ENCODE measurements at regions not wholly inside any gene's neighbourhood (a gene's known extent, or its start where the extent isn't known, plus 50 kb on each side); places are given as distances from the start of the nearest gene placed in this dataset.
"Not testable (repeated sequence)": the region's sequence is repeated elsewhere in the genome, so short reads cannot be mapped to it uniquely, and the experiment has no call there.

DNA sequence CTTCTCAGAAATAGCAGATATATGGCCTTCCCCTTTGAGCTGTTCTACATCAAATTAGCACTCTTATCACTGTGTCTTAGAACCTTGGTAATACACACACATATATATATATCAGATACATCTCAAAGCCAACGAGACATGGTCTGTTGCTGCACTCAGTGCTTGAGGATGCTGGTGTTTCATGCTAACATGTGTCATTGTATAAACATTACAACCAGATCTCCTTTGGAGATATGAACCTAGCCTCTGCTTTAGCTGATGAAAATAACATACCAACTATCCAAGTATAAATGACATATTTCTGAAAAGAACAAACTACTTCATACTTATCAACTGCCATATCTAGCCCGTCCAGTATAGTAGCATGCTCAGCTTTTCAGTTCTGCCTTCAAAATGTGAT, 226.7 kb upstream of the HNRNPA3 start:
- Mint-ChIP-seq H3K4me1 (no peaks in the 10 kb centered on the region), H3K27ac (no peak overlapping the region), H3K9me3 (no peaks in the 10 kb centered on the region), H3K36me3 (ENCODE audit: low read depth) (no peaks in the 10 kb centered on the region), H3K27me3 (peaks cover 21% of the 10 kb centered on the region), H3K4me3 (no peak overlapping the region)
- ATAC-seq (replicated peaks) = no peak

DNA sequence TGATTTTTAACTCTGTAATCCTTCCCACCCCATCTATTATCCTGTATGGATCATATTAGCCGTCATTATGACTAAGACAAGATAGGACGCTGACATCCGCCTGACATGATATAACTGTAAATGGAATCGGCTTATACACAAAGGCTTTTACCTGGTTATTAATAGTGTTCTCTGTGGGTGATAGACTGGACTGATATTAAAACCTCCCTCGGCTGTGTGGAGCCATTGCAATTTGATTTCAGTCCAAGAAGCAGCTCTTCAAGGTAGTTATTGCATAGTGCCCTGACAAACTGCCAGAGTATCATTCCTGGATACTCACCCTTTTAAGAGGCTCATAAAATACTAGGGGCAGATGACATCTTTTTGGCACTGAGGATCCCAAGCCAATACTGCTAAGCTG, 226.1 kb upstream of the HNRNPA3 start:
- Mint-ChIP-seq H3K27ac (no peak overlapping the region), H3K9me3 (peaks cover 2% of the 10 kb centered on the region), H3K36me3 (ENCODE audit: low read depth) (no peaks in the 10 kb centered on the region), H3K4me3 (no peak overlapping the region), H3K27me3 (peaks cover 25% of the 10 kb centered on the region), H3K4me1 (no peaks in the 10 kb centered on the region)
- ATAC-seq (replicated peaks) = no peak

DNA sequence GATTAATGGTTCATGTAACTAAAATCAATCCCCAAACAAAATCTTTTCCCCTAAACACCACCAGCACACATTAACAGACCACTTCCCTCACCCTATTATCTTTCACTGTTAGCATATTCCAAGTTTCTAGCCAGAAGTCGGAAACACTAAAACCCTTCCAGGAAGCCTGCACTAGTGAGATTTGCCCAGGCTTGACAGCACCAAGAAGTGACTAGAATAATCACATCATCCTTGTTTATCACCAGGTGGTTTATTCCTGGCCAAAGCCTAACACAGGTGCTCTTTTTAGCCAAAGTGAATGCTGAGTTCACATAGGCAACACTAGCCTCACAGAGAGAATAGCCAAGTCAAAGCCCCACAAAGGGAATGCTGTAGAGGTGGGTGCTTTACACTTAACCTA, 221.2 kb upstream of the HNRNPA3 start:
- peaks cover 3% of the 10 kb centered on the region for H3K9me3 Mint-ChIP-seq
- ATAC-seq (replicated peaks) = no peak
- no peaks in the 10 kb centered on the region for H3K36me3 Mint-ChIP-seq (ENCODE audit: low read depth)
- no peak overlapping the region for H3K27ac Mint-ChIP-seq
- peaks cover 11% of the 10 kb centered on the region for H3K27me3 Mint-ChIP-seq
- no peaks in the 10 kb centered on the region for H3K4me1 Mint-ChIP-seq
- no peak overlapping the region for H3K4me3 Mint-ChIP-seq

DNA sequence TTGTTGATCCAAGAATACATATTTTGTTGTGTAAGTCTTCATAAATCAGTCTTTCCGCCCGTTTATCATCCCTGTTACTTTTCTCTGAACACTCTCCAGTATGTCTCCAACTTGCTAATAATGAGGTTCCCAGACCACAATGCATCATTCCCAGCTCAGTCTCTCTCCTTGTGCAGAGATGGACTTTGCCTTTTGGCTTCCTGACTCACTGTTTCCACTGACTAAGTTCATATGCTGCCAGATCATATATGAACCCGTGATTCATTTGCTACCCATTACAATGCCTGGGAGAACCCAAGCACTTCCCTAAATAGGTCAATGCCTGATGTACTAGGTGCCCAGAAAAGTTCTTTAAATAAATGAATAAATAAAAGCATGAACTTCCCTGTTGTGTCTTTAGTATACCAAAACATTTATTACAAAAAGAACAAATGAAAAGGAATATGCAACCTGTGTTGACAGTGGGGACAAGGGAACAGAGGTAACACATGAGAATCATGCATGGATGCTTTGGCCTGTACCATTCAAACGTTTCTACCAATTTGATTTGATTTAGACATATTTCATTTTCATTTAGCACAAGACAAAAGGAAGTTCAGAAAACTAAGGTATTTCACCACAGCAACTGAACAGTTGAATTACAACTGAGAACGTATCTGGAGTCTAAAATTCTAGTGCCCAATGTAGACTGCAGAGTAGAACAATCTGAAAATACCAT, 215.4 kb upstream of the HNRNPA3 start:
- peaks cover 8% of the 10 kb centered on the region for H3K27me3 Mint-ChIP-seq
- no peaks in the 10 kb centered on the region for H3K36me3 Mint-ChIP-seq (ENCODE audit: low read depth)
- no peaks in the 10 kb centered on the region for H3K9me3 Mint-ChIP-seq
- H3K27ac Mint-ChIP-seq = peak overlapping the region; percentile 47
- H3K4me3 Mint-ChIP-seq = peak overlapping the region; percentile 0
- peaks cover 12% of the 10 kb centered on the region for H3K4me1 Mint-ChIP-seq
- ATAC-seq (replicated peaks) = peak; percentile 93

DNA sequence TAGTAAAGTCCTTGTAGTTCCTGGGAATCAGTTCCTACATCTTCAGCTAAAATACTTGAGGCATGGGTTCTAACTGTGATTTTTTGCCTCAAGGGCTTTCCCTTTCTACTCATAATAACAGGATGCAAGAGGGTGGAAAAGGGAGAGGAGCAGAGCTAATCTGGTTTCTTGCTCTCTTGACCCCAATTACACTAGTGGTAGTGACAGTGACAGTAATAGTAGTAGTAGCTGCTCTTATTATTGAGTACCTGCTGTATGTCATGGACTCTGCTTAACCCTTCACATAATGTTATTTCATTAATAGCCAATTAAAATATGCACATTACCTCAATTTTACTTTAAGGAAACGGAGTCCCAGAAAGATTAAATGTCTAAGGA, 214.8 kb upstream of the HNRNPA3 start:
- no peak overlapping the region for H3K4me3 Mint-ChIP-seq
- H3K27ac Mint-ChIP-seq = no peak overlapping the region
- peaks cover 12% of the 10 kb centered on the region for H3K4me1 Mint-ChIP-seq
- peaks cover 8% of the 10 kb centered on the region for H3K27me3 Mint-ChIP-seq
- H3K9me3 Mint-ChIP-seq = no peaks in the 10 kb centered on the region
- H3K36me3 Mint-ChIP-seq (ENCODE audit: low read depth) = no peaks in the 10 kb centered on the region
- ATAC-seq (replicated peaks) = peak; percentile 33

DNA sequence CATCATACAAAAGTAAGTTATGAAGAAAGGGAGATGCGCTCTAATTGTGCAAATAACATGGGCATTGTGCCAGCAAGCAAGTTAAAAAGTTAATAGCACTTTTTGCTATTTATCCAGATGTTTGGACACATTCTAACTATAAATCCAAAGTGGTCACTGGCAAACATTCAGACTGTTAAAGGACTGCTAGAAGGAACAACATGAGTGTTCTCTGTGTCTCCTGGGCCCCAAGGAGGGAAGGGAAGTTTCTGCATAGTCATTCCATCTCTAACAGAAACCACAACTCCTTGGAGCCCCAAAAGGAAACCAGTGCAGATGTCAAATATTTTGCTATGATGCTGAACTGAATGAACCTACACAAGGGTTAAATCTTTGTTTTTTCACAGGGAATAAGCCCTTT, 213.3 kb upstream of the HNRNPA3 start:
- H3K36me3 Mint-ChIP-seq (ENCODE audit: low read depth) = no peaks in the 10 kb centered on the region
- peaks cover 12% of the 10 kb centered on the region for H3K4me1 Mint-ChIP-seq
- H3K9me3 Mint-ChIP-seq = no peaks in the 10 kb centered on the region
- no peak overlapping the region for H3K27ac Mint-ChIP-seq
- peaks cover 8% of the 10 kb centered on the region for H3K27me3 Mint-ChIP-seq
- no peak overlapping the region for H3K4me3 Mint-ChIP-seq
- ATAC-seq (replicated peaks) = peak; percentile 43

DNA sequence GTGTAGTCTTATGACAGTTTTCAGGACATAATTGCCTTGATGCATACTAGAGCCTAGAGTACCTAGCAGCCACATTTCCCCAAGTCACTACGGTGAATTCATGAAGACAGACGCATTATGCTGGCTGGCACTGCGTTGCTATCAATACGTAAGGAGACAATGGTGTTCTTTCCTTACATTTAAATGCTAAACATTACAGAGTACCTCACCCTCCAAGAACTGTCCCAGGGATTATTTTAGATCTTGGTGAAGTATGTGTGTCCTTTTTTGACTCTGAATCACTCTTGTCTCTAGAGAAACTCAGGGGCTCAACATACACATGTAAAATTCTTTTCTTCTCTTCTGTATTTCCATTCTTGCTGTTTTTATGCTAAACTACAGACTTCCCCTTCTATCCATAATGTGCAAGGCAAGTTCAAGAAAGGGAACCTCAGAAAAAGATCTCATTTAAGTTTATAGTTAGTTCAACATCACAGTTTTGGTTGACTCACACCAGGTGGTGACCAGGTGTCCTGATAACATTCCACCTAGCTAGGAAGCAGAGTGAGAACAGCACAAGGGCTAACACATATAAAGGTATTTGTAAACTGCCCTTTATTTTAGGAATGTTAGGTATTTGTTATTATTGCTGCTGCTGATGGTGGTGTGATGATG, 212.4 kb upstream of the HNRNPA3 start:
- H3K27me3 Mint-ChIP-seq = peaks cover 8% of the 10 kb centered on the region
- no peak overlapping the region for H3K27ac Mint-ChIP-seq
- H3K36me3 Mint-ChIP-seq (ENCODE audit: low read depth) = no peaks in the 10 kb centered on the region
- no peaks in the 10 kb centered on the region for H3K9me3 Mint-ChIP-seq
- H3K4me3 Mint-ChIP-seq = no peak overlapping the region
- ATAC-seq (replicated peaks) = no peak
- peaks cover 12% of the 10 kb centered on the region for H3K4me1 Mint-ChIP-seq

DNA sequence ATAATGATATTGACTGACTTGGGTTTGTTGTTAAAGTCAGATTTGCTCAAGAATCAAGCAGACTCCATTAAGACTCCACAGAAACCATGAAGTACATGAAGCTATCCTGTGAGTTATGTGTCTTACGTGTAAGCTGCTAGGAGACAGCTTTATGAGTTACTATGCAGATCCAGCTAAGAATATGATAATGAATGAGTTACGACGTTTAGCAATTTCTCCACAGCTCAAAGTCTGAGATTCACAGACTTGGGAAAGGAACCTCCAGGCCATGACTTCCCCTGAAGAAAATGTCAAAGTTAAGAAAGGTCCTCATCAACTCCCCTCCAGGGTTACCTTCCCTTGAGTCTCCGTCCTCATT, 211.9 kb upstream of the HNRNPA3 start:
- no peaks in the 10 kb centered on the region for H3K36me3 Mint-ChIP-seq (ENCODE audit: low read depth)

DNA sequence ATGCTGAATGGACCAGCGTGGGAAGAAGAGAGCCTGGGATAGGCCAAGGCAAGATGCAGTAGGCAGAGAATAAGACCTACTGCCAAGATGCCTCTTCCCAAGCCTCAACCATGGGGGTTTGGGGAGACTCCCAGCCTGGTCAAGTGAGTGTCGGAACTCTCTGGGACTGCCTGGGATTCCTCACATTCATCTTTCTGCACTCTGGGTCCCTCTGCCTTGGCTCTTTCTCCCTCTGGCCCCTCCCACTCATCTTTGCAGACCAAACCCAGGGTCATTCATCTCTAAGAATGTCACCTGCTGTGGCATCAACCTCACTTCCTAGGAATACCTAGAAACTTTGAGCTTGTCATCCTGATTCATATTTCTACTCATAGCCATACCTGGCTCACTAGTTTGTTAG, 211.3 kb upstream of the HNRNPA3 start:
- peaks cover 10% of the 10 kb centered on the region for H3K27me3 Mint-ChIP-seq
- H3K9me3 Mint-ChIP-seq = no peaks in the 10 kb centered on the region
- ATAC-seq (replicated peaks) = no peak
- H3K4me1 Mint-ChIP-seq = peaks cover 12% of the 10 kb centered on the region
- no peaks in the 10 kb centered on the region for H3K36me3 Mint-ChIP-seq (ENCODE audit: low read depth)
- no peak overlapping the region for H3K4me3 Mint-ChIP-seq
- H3K27ac Mint-ChIP-seq = no peak overlapping the region

More for the DNA sequence above, 211.9 kb upstream of the HNRNPA3 start:
- H3K4me1 Mint-ChIP-seq = peaks cover 12% of the 10 kb centered on the region
- no peak overlapping the region for H3K4me3 Mint-ChIP-seq
- no peak overlapping the region for H3K27ac Mint-ChIP-seq
- H3K27me3 Mint-ChIP-seq = peaks cover 8% of the 10 kb centered on the region
- H3K9me3 Mint-ChIP-seq = no peaks in the 10 kb centered on the region
- ATAC-seq (replicated peaks) = no peak

DNA sequence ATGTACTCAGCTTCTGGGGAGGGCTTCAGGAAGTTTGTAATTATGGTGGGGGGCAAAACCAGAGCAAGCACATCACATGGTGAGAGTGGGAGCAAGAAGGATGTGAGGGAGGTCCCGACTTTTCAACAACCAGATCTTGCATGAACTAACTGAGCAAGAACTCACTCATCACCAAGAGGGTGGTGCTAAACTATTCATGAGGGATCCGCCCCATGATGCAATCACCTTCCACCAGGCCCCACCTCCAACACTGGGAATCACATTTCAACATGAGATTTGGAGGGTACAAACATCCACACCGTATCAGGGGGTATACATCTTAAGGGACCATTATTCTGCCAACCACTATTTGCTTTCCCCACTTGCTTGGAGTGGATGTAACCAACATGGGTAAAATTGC, 209.6 kb upstream of the HNRNPA3 start:
- H3K9me3 Mint-ChIP-seq = no peaks in the 10 kb centered on the region
- peaks cover 7% of the 10 kb centered on the region for H3K4me1 Mint-ChIP-seq
- no peak for ATAC-seq (replicated peaks)
- H3K27me3 Mint-ChIP-seq = peaks cover 17% of the 10 kb centered on the region
- no peaks in the 10 kb centered on the region for H3K36me3 Mint-ChIP-seq (ENCODE audit: low read depth)
- no peak overlapping the region for H3K27ac Mint-ChIP-seq
- H3K4me3 Mint-ChIP-seq = no peak overlapping the region

DNA sequence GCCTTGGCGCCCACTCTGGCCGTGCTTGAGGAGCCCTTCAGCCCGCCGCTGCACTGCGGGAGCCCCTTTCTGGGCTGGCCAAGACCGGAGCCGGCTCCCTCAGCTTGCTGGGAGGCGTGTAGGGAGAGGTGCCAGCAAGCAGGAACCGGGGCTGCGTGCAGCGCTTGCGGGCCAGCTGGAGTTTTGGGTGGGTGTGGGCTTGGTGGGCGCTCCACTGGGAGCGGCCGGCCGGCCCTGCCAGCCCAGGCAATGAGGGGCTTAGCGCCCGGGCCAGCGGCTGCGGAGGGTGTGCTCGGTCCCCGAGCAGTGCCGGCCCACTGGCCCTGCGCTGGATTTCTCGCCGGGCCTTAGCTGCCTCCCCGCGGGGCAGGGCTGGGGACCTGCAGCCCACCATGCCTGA, 204.9 kb upstream of the HNRNPA3 start:
- not testable (repeated sequence) for ATAC-seq (replicated peaks); H3K9me3 Mint-ChIP-seq; H3K4me1 Mint-ChIP-seq; H3K27ac Mint-ChIP-seq; H3K36me3 Mint-ChIP-seq (ENCODE audit: low read depth); H3K4me3 Mint-ChIP-seq
- peaks cover 18% of the 10 kb centered on the region for H3K27me3 Mint-ChIP-seq

DNA sequence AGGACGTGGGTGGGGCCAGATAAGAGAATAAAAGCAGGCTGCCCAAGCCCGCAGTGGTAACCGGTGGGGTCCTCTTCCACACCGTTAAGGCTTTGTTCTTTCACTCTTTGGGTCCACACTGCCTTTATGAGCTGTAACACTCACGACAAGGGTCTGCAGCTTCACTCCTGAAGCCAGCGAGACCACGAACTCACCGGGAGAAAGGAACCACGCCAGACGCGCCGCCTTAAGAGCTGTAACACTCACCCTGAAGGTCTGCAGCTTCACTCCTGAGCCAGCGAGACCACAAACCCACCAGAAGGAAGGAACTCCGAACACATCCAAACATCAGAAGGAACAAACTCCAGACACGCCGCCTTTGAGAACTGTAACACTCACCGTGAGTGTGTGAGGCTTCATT, 203.9 kb upstream of the HNRNPA3 start:
- H3K36me3 Mint-ChIP-seq (ENCODE audit: low read depth); H3K4me1 Mint-ChIP-seq; H3K9me3 Mint-ChIP-seq; H3K27ac Mint-ChIP-seq; ATAC-seq (replicated peaks): not testable (repeated sequence)
- peak overlapping the region; percentile 14 for H3K4me3 Mint-ChIP-seq
- H3K27me3 Mint-ChIP-seq = peaks cover 18% of the 10 kb centered on the region

DNA sequence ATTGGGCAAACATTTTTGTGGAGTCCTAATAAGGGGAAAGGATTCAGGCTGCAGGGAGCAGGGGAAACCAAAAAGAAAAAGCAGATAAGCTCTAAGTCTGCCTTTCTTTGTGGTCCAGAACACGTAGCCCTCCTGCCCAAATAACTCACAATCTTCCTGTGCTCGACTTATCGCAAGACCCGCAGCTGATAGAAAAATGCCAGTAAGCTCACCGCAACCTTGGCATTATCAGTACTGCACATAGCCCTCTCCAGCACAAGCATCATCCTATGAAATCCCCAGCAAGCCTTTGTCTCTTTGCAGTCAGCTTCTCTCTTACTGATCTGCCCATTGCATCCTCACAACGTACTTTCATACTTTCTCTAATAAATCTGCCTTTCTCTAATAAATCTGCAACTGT, 202.4 kb upstream of the HNRNPA3 start:
- H3K9me3 Mint-ChIP-seq = no peaks in the 10 kb centered on the region
- H3K27ac Mint-ChIP-seq = no peak overlapping the region
- H3K4me1 Mint-ChIP-seq = no peaks in the 10 kb centered on the region
- ATAC-seq (replicated peaks) = no peak
- H3K4me3 Mint-ChIP-seq = no peak overlapping the region
- peaks cover 18% of the 10 kb centered on the region for H3K27me3 Mint-ChIP-seq
- no peaks in the 10 kb centered on the region for H3K36me3 Mint-ChIP-seq (ENCODE audit: low read depth)

DNA sequence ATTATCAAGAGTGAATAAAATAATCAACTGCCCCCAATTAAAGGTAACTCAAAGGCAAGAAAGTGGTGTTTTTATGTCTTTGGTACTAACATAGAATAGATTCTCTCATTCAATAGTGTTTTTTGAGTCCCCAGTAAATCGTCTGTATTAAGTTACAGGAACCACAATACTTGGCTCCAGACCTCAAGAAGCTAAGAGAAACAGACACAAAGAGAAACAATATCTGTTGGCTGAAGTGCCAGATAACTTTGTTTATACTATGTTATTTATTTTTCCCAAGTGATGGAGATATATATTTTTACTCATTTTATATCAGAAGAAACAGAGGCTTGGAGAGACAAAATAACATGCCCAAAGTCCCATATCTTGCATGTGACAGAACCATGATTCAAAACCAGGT, 201.7 kb upstream of the HNRNPA3 start:
- no peak overlapping the region for H3K27ac Mint-ChIP-seq
- no peaks in the 10 kb centered on the region for H3K36me3 Mint-ChIP-seq (ENCODE audit: low read depth)
- no peak overlapping the region for H3K4me3 Mint-ChIP-seq
- no peak for ATAC-seq (replicated peaks)
- H3K9me3 Mint-ChIP-seq = no peaks in the 10 kb centered on the region
- peaks cover 22% of the 10 kb centered on the region for H3K27me3 Mint-ChIP-seq
- H3K4me1 Mint-ChIP-seq = no peaks in the 10 kb centered on the region

DNA sequence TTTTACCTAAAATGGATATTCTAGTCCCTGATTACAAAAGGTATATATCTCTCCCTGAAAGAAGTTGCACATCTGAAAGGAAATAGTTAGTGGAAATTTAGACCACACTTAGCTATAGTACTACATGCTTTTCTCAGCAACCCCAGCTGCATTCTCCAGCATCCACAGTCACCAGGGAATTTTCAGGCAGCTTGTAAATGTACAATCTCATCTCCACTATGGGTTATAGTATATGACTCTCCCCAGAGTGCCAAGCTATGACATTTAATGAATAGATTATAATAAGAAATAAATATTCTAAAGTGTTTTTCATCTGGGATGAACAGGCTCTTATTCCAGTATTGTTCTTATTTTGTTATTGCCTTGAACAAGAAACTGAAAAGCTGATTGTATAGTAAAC, 197.6 kb upstream of the HNRNPA3 start:
- no peak for ATAC-seq (replicated peaks)
- no peak overlapping the region for H3K27ac Mint-ChIP-seq
- H3K36me3 Mint-ChIP-seq (ENCODE audit: low read depth) = no peaks in the 10 kb centered on the region
- H3K4me3 Mint-ChIP-seq = no peak overlapping the region
- no peaks in the 10 kb centered on the region for H3K4me1 Mint-ChIP-seq
- no peaks in the 10 kb centered on the region for H3K9me3 Mint-ChIP-seq
- peaks cover 12% of the 10 kb centered on the region for H3K27me3 Mint-ChIP-seq

Data from activated T-helper 17 cell treated with anti-CD3 and anti-CD28 coated beads, Interleukin-2, amount 50 U/mL, for 72 hours (primary cell).